ENCODE measurements at regions not wholly inside any gene's neighbourhood (a gene's known extent, or its start where the extent isn't known, plus 50 kb on each side); places are given as distances from the start of the nearest gene placed in this dataset.

- Histone ChIP-seq H3K27ac (replicated peaks in 1 of 4) (no peak overlapping the region), H3K36me3 (no peaks in the 10 kb centered on the region)
- intact Hi-C loops (cut with DNase I): no loop called here
Observed at GRCh38 chr4:23174179-23174578, 481.4 kb downstream of the GBA3 start.

GRCh38 chr4:23171976-23172375 is 479.2 kb downstream of the GBA3 start:
- Histone ChIP-seq H3K36me3 (no peaks in the 10 kb centered on the region), H3K9me3 (no peaks in the 10 kb centered on the region), H3K4me1 (peaks cover 0 to 6% (median 4%) of the 10 kb centered on the region in 4 donors), H3K27ac (replicated peaks in 1 of 4) (no peak overlapping the region), H3K27me3 (no peaks in the 10 kb centered on the region), H3K4me3 (no peak overlapping the region)
- no peak for TF ChIP-seq EP300 (IDR thresholded peaks at IDR 0.05)
- no peak for TF ChIP-seq CTCF (IDR thresholded peaks at IDR 0.05)
- TF ChIP-seq POLR2A (IDR thresholded peaks at IDR 0.05; ENCODE audit: low read depth): no peak
- no peak for TF ChIP-seq POLR2AphosphoS5 (IDR thresholded peaks at IDR 0.05)
- intact Hi-C loops (cut with DNase I): no loop called here
- 42% methylated on average over 2 of the region's 2 CpGs for WGBS
- no peak for DNase-seq (ENCODE audit: extremely low spot score)

More at GRCh38 chr4:23174179-23174578, 481.4 kb downstream of the GBA3 start:
- 92% methylated on average over 2 of the region's 2 CpGs for WGBS
- H3K4me1 ChIP-seq: peaks cover 0 to 4% (median 3%) of the 10 kb centered on the region in 4 donors
- no peaks in the 10 kb centered on the region for H3K9me3 ChIP-seq
- H3K27me3 ChIP-seq: no peaks in the 10 kb centered on the region
- TF ChIP-seq CTCF (IDR thresholded peaks at IDR 0.05): no peak
- TF ChIP-seq POLR2A (IDR thresholded peaks at IDR 0.05; ENCODE audit: low read depth): no peak
- TF ChIP-seq EP300 (IDR thresholded peaks at IDR 0.05): no peak
- TF ChIP-seq POLR2AphosphoS5 (IDR thresholded peaks at IDR 0.05): no peak
- DNase-seq (ENCODE audit: extremely low spot score): no peak
- H3K4me3 ChIP-seq: no peak overlapping the region

- 63% methylated on average over 5 of the region's 6 CpGs for WGBS
- intact Hi-C loops (cut with DNase I): no loop called here
- no peak for TF ChIP-seq POLR2A (IDR thresholded peaks at IDR 0.05; ENCODE audit: low read depth)
- no peak for TF ChIP-seq EP300 (IDR thresholded peaks at IDR 0.05)
- no peak for TF ChIP-seq POLR2AphosphoS5 (IDR thresholded peaks at IDR 0.05)
- TF ChIP-seq CTCF (IDR thresholded peaks at IDR 0.05): no peak
- peaks cover 0 to 6% (median 4%) of the 10 kb centered on the region in 4 donors for H3K4me1 ChIP-seq
- no peaks in the 10 kb centered on the region for H3K9me3 ChIP-seq
- H3K36me3 ChIP-seq: no peaks in the 10 kb centered on the region
- no peak overlapping the region for H3K27ac ChIP-seq (replicated peaks in 1 of 4)
- H3K4me3 ChIP-seq: no peak overlapping the region
- no peaks in the 10 kb centered on the region for H3K27me3 ChIP-seq
- no peak for DNase-seq (ENCODE audit: extremely low spot score)
Observed at GRCh38 chr4:23169608-23170311, 477.0 kb downstream of the GBA3 start.

- no peaks in the 10 kb centered on the region for H3K27me3 ChIP-seq
- no peak overlapping the region for H3K4me3 ChIP-seq
- H3K9me3 ChIP-seq: no peaks in the 10 kb centered on the region
- no peak overlapping the region for H3K27ac ChIP-seq (replicated peaks in 1 of 4)
- DNase-seq (ENCODE audit: extremely low spot score): no peak
- peaks cover 0 to 6% (median 4%) of the 10 kb centered on the region in 4 donors for H3K4me1 ChIP-seq
- WGBS: 75% methylated on average over 1 of the region's 1 CpG
- intact Hi-C loops (cut with DNase I): no loop called here
- H3K36me3 ChIP-seq: no peaks in the 10 kb centered on the region
- TF ChIP-seq POLR2AphosphoS5 (IDR thresholded peaks at IDR 0.05): no peak
- no peak for TF ChIP-seq CTCF (IDR thresholded peaks at IDR 0.05)
- no peak for TF ChIP-seq POLR2A (IDR thresholded peaks at IDR 0.05; ENCODE audit: low read depth)
- no peak for TF ChIP-seq EP300 (IDR thresholded peaks at IDR 0.05)
Observed at GRCh38 chr4:23166919-23167318, 474.2 kb downstream of the GBA3 start.

GRCh38 chr4:23166407-23166806 is 473.7 kb downstream of the GBA3 start:
- intact Hi-C loops (cut with DNase I): no loop called here
- no peak overlapping the region for H3K4me3 ChIP-seq
- H3K27ac ChIP-seq (replicated peaks in 1 of 4): no peak overlapping the region
- H3K4me1 ChIP-seq: peaks cover 0 to 6% (median 4%) of the 10 kb centered on the region in 4 donors
- no peak for DNase-seq (ENCODE audit: extremely low spot score)
- no peaks in the 10 kb centered on the region for H3K36me3 ChIP-seq
- 94% methylated on average over 5 of the region's 5 CpGs for whole genome bisulfite sequencing
- TF ChIP-seq POLR2A (IDR thresholded peaks at IDR 0.05; ENCODE audit: low read depth) (no peak), CTCF (IDR thresholded peaks at IDR 0.05) (no peak), EP300 (IDR thresholded peaks at IDR 0.05) (no peak), POLR2AphosphoS5 (IDR thresholded peaks at IDR 0.05) (no peak)
- no peaks in the 10 kb centered on the region for H3K27me3 ChIP-seq
- H3K9me3 ChIP-seq: no peaks in the 10 kb centered on the region

All from esophagus muscularis mucosa (tissue), 4 donors.